ENCODE measurements at regions not wholly inside any gene's neighbourhood (a gene's known extent, or its start where the extent isn't known, plus 50 kb on each side); places are given as distances from the start of the nearest gene placed in this dataset.

DNA sequence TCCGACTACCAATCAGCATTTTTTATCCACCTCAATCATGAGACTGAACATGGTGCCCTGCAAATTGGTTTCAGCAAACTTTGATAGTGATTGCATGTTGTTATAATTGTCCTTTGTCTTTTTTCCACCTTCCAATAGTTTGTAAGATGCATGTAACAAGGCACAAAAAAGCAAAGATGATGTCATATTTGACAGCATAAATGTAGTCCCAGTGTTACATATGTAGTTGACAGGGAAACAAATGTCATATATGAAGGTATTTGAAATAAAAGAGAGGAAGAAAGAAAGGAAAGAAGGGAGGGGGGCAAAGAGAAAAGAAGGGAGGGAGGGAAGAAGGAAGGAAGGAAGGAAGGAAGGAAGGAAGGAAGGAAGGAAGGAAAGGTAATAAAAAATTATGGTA is 441.7 kb upstream of the CPEB2 start:
- TF ChIP-seq ZNF133 (tag by site-specific recombination; IDR thresholded peaks at IDR 0.05) = no peak
- TF ChIP-seq, protein P1, sequence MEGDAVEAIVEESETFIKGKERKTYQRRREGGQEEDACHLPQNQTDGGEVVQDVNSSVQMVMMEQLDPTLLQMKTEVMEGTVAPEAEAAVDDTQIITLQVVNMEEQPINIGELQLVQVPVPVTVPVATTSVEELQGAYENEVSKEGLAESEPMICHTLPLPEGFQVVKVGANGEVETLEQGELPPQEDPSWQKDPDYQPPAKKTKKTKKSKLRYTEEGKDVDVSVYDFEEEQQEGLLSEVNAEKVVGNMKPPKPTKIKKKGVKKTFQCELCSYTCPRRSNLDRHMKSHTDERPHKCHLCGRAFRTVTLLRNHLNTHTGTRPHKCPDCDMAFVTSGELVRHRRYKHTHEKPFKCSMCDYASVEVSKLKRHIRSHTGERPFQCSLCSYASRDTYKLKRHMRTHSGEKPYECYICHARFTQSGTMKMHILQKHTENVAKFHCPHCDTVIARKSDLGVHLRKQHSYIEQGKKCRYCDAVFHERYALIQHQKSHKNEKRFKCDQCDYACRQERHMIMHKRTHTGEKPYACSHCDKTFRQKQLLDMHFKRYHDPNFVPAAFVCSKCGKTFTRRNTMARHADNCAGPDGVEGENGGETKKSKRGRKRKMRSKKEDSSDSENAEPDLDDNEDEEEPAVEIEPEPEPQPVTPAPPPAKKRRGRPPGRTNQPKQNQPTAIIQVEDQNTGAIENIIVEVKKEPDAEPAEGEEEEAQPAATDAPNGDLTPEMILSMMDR (tag by site-specific recombination; IDR thresholded peaks at IDR 0.05) = no peak
- TF ChIP-seq, protein P2, sequence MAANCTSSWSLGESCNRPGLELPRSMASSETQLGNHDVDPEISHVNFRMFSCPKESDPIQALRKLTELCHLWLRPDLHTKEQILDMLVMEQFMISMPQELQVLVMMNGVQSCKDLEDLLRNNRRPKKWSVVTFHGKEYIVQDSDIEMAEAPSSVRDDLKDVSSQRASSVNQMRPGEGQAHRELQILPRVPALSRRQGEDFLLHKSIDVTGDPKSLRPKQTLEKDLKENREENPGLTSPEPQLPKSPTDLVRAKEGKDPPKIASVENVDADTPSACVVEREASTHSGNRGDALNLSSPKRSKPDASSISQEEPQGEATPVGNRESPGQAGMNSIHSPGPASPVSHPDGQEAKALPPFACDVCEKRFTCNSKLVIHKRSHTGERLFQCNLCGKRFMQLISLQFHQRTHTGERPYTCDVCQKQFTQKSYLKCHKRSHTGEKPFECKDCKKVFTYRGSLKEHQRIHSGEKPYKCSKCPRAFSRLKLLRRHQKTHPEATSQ (tag by site-specific recombination; IDR thresholded peaks at IDR 0.05) = no peak

Data from HEK293 (cell line).